HEK293T (cell line): ENCODE measurements at regions not wholly inside any gene's neighbourhood (a gene's known extent, or its start where the extent isn't known, plus 50 kb on each side); places are given as distances from the start of the nearest gene placed in this dataset.

Experiments used
- ARNT ChIP-seq: fragments of 450-650 bp; IDR thresholded peaks from 2 replicates; pipeline ENCODE4 v1.6.1; 2017; ENCODE audit warnings: mild to moderate bottlenecking
- BHLHE40 ChIP-seq: fragments of 450-650 bp; IDR thresholded peaks from 2 replicates; pipeline ENCODE4 v1.6.1; 2016; ENCODE audit warnings: mild to moderate bottlenecking, moderate library complexity, borderline replicate concordance
- ELF4 ChIP-seq: fragments of 450-650 bp; IDR thresholded peaks from 2 replicates; pipeline ENCODE4 v1.6.1; 2017; ENCODE audit warnings: antibody characterized with exemption
- FOXM1 ChIP-seq: fragments of 450-650 bp; IDR thresholded peaks from 2 replicates; pipeline ENCODE4 v1.6.1; 2017; ENCODE audit warnings: mild to moderate bottlenecking, borderline replicate concordance
- LEF1 ChIP-seq: fragments of 450-650 bp; IDR thresholded peaks from 2 replicates; pipeline ENCODE4 v1.6.1; 2017; ENCODE audit warnings: mild to moderate bottlenecking, borderline replicate concordance
- SP1 ChIP-seq: fragments of 450-650 bp; IDR thresholded peaks from 2 replicates; pipeline ENCODE4 v1.6.1; 2017
- TARDBP ChIP-seq: fragments of 450-650 bp; IDR thresholded peaks from 2 replicates; pipeline ENCODE4 v1.6.1; 2016

DNA sequence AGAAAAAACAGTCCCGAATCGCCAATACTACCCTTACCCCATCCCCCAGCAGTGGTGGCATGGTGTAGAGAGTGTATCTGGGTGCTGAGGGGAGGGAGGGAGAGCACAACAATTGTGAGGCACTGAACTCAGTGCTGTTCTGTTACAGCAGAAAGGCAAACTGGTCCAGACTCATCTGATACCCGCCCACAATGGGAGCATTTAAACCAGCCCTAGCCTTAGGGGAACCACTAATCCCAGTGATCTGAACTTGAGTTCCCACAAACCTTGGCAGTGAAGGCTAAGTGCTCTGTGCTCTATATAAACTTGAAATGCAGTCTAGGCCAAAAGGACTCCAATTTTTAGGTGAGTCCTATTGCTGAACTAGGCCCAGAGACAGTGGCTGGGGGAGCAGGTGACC, 666.4 kb upstream of the PTCHD4 start:
- TF ChIP-seq BHLHE40 (no peak), ELF4 (no peak), SP1 (no peak), TARDBP (no peak), ARNT (no peak), FOXM1 (no peak), LEF1 (no peak)
